Mucosa of descending colon (tissue), 3 donors: ENCODE measurements at regions not wholly inside any gene's neighbourhood (a gene's known extent, or its start where the extent isn't known, plus 50 kb on each side); places are given as distances from the start of the nearest gene placed in this dataset.

Experiments
- ATAC-seq: fragments of 200-7000 bp; cut with Tn5 transposase; one replicate; pipeline ENCODE4 v1.9.1; 2020; ENCODE audit warnings: mild to moderate bottlenecking, moderate library complexity
- DNase-seq, 3 donors: peaks; one replicate each; pipeline ENCODE4 v3.0.0-alpha.2; 2020
- H3K36me3 ChIP-seq: fragments of 200-600 bp; one replicate; pipeline ENCODE4 v1.8.0; 2021; ENCODE audit warnings: low read depth, mild to moderate bottlenecking
- H3K4me1 ChIP-seq: fragments of 200-600 bp; one replicate; pipeline ENCODE4 v1.8.0; 2021; ENCODE audit warnings: low read depth, mild to moderate bottlenecking
- H3K4me3 ChIP-seq: fragments of 200-600 bp; one replicate; pipeline ENCODE4 v1.8.0; 2021; ENCODE audit warnings: mild to moderate bottlenecking
- H3K9me3 ChIP-seq: fragments of 200-600 bp; one replicate; pipeline ENCODE4 v1.8.0; 2021; ENCODE audit warnings: mild to moderate bottlenecking
- CTCF ChIP-seq: fragments of 200-600 bp; IDR thresholded peaks from one replicate; pipeline ENCODE4 v1.8.0; 2022; ENCODE audit warnings: antibody characterized with exemption, mild to moderate bottlenecking
- intact Hi-C, 2 donors: fragments of 100-400 bp; cut with DNase I in 1 of 2; cut with micrococcal nuclease in 1 of 2; formaldehyde crosslinking; loops; one replicate each; pipeline versions ENCODE4 v1.11.0 to v1.11.1; 2022; cut with DNase I, micrococcal nuclease
- donor health status: DM: no; HTN: no; CAD: no; lungs with moderate emphysema.
- donor health status: DM: no; HTN: no; CAD: no.
- donor health status: DM: no; HTN: yes; CAD: no.

- H3K4me1 ChIP-seq: no peaks in the 10 kb centered on the region
- H3K36me3 ChIP-seq: no peaks in the 10 kb centered on the region
- intact Hi-C loops: no loop called here
- no peak overlapping the region for H3K4me3 ChIP-seq
- DNase-seq (no peak), ATAC-seq (no peak)
- TF ChIP-seq CTCF: no peak
- H3K9me3 ChIP-seq: no peaks in the 10 kb centered on the region
These were observed 207.8 kb downstream of the RBM19 start for GRCh38 chr12:113758165-113758924.

GRCh38 chr12:113757221-113758002 lies 208.7 kb downstream of the RBM19 start:
- Histone ChIP-seq H3K9me3 (no peaks in the 10 kb centered on the region), H3K4me3 (no peak overlapping the region), H3K36me3 (no peaks in the 10 kb centered on the region), H3K4me1 (no peaks in the 10 kb centered on the region)
- no peak for TF ChIP-seq CTCF
- ATAC-seq: no peak
- DNase-seq: no peak
- intact Hi-C loops: no loop called here

DNA sequence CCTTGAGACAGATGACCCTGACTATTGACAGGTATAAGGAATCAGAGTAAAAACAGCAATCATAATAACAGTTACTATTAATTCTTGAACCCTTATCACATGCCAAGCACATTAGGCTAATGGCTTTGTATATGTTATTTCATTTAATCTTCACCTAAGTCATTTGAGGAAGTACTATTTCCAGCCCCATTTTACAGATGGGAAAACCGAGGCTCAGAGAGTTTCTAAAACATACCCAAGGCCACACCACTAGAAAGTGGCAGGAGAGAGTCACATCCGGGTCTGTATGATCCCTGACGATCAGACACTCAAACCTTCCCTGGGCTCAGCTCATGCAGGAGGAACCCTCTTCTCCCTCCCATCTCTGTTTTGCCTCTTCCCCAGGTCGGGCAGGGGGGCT lies 209.5 kb downstream of the RBM19 start:
- no peaks in the 10 kb centered on the region for H3K36me3 ChIP-seq
- no peak for TF ChIP-seq CTCF
- ATAC-seq: no peak
- H3K4me3 ChIP-seq: no peak overlapping the region
- no peak for DNase-seq
- H3K9me3 ChIP-seq: no peaks in the 10 kb centered on the region
- no peaks in the 10 kb centered on the region for H3K4me1 ChIP-seq
- intact Hi-C loops: no loop called here

DNA sequence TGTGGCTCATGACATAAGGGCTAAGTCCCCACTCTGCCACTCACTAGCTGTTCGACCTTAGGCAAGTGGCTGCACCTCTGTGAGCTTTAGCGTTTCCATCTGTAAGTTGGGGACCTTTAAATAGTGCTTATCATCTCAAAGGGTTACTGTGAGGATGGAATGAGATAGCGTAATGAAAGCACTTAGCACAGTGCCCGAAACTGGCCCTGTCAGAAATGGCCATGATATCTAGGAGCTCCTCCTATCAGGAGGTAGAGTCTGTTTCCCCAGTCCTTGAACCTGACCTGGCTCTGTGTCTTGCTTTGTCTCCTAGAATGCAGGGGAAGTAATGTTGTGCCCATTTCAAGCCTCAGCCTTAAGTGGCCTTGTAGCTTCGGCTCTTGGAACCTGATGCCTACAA lies 211.0 kb downstream of the RBM19 start:
- DNase-seq (no peak), ATAC-seq (no peak)
- Histone ChIP-seq H3K4me1 (no peaks in the 10 kb centered on the region), H3K4me3 (no peak overlapping the region), H3K9me3 (no peaks in the 10 kb centered on the region), H3K36me3 (no peaks in the 10 kb centered on the region)
- no peak for TF ChIP-seq CTCF
- intact Hi-C loops: no loop called here

GRCh38 chr12:113751513-113751912 lies 214.6 kb downstream of the RBM19 start:
- no peak for DNase-seq
- Histone ChIP-seq H3K36me3 (no peaks in the 10 kb centered on the region), H3K4me1 (no peaks in the 10 kb centered on the region), H3K9me3 (no peaks in the 10 kb centered on the region), H3K4me3 (no peak overlapping the region)
- TF ChIP-seq CTCF: no peak
- intact Hi-C loops: no loop called here
- no peak for ATAC-seq
